NCI-H2107 treated with DMSO at 0.1 percent for 48 hours (cell line): ENCODE measurements at regions not wholly inside any gene's neighbourhood (a gene's known extent, or its start where the extent isn't known, plus 50 kb on each side); places are given as distances from the start of the nearest gene placed in this dataset.
"Not testable (repeated sequence)": the region's sequence is repeated elsewhere in the genome, so short reads cannot be mapped to it uniquely, and the experiment has no call there.

Experiments
- DNase-seq: peaks from one replicate; lab custom pipeline; 2025; ENCODE audit not compliant: unreplicated experiment; lab: John Stamatoyannopoulos, UW

DNA sequence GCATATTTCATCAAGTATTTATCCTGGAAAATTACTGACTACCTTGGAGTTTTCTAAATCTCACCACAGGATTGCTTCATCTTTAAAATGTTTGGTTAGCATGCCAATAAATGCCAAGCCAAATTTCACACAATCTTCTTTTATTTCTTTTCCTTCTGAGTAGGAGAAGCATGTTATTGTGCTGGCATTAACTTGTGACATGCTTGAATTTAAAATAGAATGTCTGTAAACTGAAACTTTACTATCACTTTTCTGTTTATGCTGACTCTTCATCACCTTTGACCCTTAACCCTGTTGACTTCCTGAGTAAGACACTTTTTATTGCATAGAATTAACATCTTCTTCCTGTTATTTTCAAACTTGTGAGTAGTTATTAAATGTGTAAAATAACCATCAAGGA lies 56.2 kb upstream of the LRRTM4 start:
- no peak for DNase-seq

DNA sequence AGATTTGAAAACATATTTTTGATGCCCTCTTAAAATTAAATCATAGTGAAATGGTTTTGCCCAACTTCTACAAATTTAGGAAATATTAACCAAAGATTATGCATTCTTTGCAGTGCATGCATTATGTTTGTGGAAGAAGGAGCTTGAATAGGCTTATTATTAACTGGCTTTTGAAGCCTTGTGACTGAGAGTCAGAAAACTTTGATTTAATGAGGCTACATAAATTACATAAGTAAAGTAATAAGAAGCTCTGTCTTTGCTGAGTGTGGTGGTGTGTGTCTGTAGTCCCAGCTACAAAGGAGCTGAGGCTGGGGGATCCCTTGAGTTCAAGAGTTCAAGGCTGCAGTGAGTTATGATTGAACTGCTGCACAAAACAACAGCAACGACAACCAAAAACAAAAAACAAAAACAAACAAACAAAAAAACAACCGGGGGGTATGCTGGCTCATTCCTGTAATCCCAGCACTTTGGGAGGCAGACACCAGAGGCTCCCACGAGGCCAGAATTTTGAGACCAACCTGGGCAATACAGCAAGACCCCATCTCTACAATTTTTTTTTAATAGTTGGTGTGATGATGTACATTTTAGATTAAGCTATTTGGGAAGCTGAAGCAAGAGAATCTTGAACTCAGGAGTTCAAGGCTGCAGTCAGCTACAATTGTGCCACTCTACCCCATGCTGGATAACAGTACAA lies 57.0 kb upstream of the LRRTM4 start:
- no peak for DNase-seq

DNA sequence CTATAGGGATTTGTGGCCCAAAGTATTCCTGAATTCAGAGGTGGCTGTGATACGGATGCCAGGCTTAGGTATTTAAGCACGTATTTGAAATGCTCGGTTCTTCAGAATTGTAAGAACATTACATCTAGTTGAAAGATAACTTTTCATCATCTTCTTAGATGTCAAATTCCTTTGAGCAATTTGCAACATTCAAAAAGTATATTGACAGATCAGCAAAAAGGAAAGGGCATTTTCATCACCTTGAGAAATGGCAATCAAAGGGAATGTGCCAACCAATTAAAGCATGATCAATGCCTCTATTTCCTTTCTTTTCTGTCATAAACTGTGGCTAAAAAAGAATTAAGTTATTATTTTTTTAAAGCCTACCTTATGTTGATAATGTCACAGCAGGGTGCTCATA lies 66.3 kb upstream of the LRRTM4 start:
- no peak for DNase-seq

DNA sequence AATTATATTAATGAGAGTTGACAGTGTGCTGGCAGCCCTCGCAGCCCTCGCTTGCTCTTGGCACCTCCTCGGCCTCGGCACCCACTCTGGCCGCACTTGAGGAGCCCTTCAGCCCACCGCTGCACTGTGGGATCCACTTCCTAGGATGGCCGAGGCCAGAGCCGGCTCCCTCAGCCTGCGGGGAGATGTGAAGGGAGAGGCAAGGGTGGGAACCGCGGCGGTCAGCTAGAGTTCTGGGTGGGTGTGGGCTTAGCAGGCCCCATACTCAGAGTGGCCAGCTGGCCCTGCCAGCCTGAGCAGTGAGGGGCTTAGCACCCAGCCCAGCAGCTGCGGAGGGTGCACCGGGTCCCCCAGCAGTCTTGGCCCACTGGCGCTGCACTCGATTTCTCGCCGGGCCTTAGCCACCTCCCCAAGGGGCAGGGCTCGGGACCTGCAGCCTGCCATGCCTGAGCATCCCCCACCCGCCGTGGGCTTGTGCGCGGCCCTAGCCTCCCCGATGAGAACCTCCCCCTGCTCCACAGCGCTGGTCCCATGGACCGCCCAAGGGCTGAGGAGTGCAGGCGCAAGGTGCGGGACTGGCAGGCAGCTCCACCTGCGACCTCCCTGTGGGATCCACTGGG lies 68.2 kb upstream of the LRRTM4 start:
- DNase-seq = no peak

DNA sequence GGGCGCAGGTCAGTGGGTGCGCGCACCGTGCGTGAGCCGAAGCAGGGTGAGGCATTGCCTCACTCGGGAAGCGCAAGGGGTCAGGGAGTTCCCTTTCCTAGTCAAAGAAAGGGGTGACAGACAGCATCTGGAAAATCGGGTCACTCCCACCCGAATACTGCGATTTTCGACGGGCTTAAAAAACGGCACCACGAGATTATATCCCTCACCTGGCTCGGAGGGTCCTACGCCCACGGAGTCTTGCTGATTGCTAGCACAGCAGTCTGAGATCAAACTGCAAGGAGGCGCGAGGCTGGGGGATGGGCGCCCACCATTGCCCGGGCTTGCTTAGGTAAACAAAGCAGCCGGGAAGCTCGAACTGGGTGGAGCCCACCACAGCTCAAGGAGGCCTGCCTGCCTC lies 70.8 kb upstream of the LRRTM4 start:
- DNase-seq = not testable (repeated sequence)

DNA sequence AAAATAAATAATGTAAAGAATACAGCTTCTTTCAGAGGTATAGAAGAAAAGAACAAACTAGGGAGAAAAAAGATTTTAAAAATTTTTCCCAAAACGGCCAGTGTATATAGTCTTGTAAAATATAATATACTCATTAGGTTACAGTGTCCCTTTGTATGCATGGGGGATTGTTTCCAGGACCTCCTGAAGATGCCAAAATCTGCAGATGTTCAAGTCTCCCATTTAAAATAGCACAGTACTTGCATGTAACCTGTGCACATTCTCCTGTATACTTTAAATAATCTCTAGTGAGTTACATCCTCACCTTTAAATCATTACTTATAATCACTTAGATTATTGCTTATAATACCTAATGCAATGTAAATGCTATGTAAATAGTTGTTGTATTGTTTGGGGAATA lies 80.6 kb upstream of the LRRTM4 start:
- no peak for DNase-seq

DNA sequence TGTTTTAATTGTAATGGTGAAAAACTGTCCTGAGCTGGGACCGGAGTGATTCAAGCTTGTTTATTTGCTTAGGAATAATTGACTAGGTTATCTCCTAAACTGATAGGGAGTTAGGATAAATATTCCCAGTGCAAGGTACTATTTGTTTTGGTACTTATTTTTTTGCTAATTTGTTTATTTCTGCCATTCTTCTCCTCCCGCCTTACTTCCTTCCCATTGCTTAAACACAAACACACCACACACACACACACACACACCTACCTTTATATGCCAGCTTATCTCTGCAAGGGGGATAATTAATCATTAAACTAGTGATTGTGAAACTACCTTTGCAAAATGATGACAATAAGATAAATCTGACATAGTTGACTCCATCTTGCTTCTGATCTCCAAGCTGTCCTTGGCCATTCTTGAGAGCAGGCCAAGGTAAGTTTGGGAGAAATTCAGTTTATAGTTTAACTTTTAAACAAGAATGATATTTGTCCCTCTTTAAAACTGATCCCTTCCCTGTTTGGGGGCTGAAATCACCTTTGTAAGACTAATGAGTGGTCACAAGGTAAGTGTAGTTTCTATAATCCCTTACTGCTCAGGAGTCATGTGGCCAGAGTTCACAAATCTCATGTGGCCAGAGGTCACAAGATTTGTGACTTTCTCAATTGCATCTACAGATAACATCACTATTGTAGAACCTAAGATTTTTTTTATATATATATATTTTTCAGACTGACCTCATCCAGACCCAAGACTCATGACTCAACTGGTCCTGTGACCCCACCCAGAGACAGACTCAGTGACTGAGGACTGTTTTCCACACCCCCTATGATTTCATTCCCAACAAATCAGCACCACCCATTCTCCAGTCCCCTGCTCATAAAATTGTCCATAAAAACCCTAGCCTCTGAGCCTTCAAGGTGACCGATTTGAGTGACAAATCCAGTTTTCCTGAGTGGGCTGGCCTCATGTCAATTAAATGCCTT lies 83.1 kb upstream of the LRRTM4 start:
- DNase-seq = no peak

DNA sequence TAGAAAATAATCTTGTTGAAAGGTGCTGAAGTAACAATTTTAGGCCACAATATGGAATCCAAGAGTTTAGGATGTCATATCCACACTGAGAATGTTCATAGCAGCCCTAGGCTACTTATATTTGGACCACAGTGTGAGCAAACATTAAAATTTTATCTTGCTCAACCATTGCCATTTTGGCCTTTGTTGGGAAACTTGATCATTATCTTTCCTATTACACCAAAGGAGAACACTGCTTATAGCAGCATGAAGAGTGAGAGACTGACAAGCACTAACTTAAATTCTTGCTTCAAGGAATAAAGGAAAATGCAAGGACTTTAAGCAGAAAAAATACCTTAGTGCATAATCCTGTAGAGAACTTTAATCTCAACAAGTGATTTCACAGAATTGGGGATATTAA lies 86.3 kb upstream of the LRRTM4 start:
- no peak for DNase-seq

DNA sequence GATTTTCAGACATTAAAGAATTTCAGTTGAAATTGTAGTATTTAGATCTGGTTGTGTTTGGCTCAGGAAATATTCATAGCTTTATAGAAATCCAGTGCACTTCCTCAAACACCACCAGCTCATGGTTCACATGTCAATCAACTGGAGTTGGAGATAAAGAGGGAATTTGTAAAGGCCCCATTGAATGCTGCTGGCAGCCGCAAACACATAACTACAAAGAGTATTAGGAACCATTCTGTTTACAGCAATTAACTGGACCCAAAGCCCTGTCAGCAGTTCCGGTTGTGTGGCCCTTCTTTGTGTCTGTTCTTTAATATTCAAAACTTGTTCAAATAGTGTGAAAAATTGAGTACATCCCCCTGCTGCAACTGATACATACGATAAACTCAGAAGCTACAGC lies 107.4 kb upstream of the LRRTM4 start:
- no peak for DNase-seq

DNA sequence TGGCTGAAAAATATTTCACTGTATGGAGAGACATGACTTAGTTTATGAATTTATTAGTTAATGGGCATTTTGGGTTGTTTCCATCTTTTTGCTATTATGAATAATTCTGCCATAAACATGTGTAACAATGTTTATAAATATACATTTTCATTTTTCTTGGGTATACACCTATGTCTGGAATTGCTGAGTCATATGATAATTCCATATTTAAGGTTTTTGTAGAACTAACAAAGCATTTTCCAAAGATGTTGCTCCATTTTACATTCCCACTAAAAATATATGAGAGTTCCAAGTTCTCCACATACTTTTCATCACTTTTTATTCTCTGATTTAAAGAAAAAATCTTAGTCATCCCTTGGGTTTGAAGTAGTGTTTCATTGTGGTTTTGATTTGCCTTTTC lies 108.8 kb upstream of the LRRTM4 start:
- DNase-seq = no peak

DNA sequence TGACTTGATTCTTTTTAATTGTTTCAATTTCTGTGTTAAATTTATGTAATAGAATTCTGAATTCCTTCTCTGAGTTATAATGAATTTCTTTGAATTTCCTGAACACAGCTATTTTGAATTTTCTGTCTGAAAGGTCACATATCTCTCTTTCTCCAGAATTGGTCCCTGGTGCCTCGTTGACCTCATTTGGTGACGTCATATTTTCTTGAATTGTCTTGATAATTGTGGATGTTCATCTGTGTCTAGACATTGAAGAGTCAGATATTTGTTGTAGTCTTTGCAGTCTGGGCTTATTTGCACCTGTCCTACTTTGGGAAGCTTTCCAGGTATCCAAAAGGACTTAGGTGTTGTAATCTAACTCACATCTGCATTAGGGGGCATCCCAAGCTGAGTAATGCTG lies 111.4 kb upstream of the LRRTM4 start:
- no peak for DNase-seq

DNA sequence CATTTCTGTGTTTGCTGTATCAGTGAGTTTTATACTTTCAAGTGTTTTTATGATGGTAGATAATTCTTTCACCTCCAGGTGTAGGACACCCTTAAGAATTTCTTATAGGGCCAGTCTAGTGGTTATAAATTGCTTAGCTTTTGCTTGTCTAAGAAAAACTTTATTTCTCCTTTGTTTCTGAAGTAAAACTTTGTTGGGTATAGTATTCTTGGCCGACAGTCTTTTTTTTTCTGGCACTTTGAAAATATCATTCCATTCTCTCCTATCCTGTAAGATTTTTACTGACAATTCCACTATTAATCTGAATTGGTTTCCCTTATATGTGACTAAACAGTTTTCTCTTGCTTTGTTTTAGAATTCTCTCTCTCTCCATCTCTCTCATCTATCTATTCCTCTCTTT lies 118.7 kb upstream of the LRRTM4 start:
- DNase-seq = no peak

DNA sequence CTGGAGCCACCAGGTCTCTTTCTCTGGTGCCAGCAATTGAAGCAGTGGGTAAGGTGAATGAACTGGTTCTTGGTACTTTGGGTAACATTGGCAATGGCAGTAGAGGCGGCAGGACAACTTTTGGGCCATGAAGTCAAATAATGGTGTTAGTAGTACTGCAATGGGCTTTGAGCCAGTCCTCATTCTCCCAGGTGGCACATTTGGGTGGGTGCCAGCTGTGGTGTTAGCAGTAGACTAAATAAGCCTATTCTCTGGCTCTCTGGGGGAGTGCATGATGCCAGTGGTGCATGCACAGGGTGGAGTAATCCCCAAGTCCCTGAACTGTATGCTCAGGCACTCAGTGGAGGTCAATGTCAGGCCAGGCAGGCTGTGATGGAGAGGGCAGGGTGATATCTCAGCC lies 120.2 kb upstream of the LRRTM4 start:
- no peak for DNase-seq

DNA sequence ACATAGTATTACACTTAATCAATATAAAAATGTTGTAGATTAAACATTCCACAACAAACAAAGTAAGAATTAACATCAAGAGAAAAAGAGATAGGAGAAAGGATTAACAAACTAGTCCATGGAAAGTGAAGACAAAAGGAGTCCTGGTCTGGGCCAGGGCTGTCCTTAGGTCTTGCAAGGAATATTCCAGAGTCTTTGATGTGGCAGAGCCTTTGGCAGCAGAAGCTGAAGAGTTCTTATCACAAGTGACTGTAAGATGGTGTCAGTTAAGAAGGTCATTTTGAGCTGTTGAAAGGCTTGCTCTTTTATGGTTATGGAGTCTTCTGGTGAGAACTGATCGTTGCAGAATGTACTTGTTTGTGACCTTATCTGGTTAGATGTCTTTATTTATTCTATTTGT lies 127.7 kb upstream of the LRRTM4 start:
- DNase-seq = no peak

DNA sequence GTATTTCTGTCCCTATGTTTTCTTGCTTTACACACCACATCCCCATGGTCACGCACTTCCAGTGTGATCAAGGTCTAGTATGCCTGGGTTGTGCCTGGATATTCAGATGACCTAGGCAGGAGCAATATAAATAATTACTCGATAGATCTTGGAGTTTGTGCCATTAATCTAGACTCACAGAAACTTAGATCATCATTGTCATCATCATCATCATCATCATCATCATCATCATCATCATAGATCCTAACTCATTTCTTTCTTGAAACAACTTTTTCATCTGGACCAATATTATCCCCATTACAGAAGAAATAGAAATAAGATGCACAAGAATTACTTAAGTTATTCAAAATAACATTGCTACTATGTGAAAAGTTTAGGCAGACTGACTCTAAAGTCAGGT lies 130.3 kb upstream of the LRRTM4 start:
- no peak for DNase-seq

DNA sequence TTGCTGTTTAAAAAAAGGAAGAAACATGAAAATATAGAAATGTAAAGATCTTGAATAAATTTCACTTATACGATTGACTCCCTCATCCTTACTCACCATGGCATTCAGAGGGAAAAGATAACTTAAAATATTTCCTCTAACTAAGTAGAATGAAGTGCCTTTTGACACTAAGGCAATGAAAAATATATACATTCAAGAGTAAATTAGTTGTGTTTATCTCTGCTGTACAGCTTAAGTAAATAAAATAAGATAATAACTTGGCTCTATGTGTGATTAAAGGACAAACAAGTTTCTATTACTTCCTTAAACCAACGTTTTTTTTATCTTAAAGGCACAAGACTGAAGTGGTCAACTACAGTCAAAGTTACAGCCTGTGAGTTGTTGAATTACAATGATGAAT lies 142.3 kb upstream of the LRRTM4 start:
- DNase-seq = no peak

DNA sequence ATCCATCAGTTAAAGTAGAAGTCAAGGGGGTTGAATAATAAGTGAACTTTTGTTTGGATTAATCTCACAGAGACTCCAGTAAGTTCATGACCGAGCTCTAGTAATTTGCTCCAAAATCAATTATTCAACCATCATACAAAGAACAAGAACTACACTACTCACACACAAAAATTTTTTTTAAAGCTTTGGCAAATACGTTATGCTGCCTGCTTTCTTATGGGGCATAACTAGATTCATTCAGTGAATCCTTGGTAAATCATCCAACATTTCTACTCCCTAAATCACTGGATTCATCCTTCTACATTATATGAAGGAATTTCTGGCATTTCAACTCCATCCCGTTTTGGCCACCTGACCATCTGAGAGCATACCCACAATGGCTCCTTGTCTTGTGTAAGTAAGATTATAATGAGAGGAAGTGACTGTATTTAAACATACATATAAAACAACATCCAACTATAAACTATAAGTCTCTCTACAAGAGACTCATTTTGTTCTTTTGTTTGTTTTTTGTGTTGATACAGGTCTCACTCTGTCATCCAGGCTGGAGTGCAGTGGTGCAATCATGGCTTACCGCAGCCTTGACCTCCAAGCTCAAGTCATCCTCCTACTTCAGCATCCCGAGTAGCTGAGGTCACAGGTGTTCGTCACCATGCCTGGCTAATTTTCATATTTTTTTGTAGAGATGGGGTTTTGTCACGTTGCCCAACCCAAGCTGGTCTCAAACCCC lies 144.2 kb upstream of the LRRTM4 start:
- no peak for DNase-seq

DNA sequence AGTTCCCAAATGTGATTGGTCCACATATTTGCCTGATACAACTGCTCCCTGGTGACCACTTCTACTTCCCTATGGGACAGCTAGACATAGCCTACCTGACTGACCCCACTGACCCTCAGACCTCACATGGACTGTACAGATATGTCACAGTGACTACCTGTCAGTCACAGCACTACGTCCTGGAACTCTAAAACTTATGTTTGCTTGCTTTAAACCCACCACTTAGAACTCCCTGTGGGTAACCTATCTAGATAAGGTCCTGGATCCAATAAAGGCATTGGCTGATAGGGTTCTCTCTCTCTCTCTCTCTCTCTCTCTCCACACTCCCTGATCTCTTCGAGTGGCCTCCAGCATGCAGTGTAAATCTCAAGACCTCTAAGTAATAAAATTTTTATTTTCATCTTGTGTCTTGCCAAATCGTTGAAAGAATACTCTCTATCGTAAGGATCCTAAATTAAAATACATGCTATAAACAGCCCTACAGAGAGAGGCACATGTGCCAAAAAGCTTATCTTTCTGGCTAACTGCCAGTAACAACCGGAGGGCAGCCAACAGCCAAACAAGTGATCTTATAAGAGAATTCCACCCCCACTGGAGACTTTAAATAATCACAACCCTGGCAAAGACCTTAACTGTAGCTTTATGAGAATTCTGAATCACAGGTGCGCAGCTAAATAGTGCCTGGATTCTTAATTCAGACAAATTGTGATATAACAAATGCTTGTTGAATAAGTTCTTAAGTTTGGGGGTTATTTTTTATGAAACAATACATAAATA lies 162.6 kb upstream of the LRRTM4 start:
- DNase-seq = not testable (repeated sequence)

DNA sequence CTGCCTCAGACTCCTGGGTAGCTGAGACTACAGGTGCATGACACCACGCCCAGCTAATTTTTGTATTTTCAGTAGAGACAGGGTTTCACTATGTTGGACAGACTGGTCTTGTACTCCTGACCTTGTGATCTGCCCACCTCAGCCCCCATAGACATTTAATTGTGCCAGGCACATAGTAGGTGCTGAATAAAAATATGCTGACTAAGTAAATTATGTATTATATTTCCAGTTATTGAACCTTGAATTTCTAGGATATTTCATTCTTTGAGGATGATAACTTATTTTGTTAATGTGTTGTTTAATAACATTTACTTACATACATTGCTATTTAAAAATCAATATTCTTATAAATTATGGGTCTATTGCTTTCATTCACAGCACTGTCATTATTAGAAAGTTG lies 190.4 kb upstream of the LRRTM4 start:
- DNase-seq = no peak

DNA sequence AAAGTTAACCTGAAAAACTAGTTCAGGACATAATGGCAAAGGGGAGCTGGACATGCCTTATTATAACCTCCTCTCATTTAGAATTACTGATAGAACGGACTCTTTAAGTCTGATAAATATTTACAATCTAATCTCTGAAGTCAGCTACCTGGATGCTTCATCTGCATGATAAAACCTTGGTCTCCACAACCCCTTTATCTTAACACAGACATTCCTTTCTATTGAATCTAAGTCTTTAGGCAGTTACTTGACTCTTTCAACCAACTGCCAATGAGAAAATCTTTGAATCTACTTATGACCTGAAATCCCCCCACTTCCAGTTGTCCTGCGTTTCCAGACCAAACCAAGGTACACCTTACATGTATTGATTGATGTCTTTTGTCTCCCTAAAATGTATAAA lies 191.2 kb upstream of the LRRTM4 start:
- no peak for DNase-seq

DNA sequence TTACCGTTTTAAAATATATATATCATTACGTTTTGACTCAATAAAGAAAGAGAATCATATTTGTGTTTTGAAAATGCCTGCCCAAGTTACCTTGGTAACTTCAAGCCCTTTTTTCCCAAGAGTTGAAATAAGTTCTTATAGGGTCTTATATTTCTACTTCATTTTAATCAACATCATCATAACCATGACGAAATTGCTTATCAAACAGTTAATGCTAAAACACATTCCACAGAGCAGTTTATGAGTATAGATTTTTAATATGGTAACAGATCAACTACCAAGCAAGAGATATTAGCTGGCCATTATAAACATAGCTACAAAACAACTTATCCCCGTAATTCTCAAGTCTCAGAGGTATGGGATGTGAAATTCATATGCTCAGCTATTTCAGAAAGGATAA lies 197.9 kb upstream of the LRRTM4 start:
- DNase-seq = no peak
